Neural progenitor cell (in vitro differentiated cells): ENCODE measurements at regions not wholly inside any gene's neighbourhood (a gene's known extent, or its start where the extent isn't known, plus 50 kb on each side); places are given as distances from the start of the nearest gene placed in this dataset.

Source experiments
- DNase-seq: peaks from one replicate; pipeline ENCODE4 v3.0.0-alpha.2; 2016; ENCODE audit warnings: low spot score
- H2AFZ ChIP-seq: fragments of 200-600 bp; sonication (generic); replicated peaks from 2 replicates; pipeline ENCODE4 v1.6.1; 2016; ENCODE audit warnings: antibody characterized with exemption
- H3F3A ChIP-seq: fragments of 200-600 bp; sonication (generic); 2 replicates; pipeline ENCODE4 v1.6.1; 2016; ENCODE audit warnings: antibody characterized with exemption, low read depth
- H3K27ac ChIP-seq: fragments of 200-600 bp; sonication (generic); 2 replicates; pipeline ENCODE4 v1.5.1; 2016; ENCODE audit warnings: mild to moderate bottlenecking
- H3K27me3 ChIP-seq: fragments of 200-600 bp; sonication (generic); 2 replicates; pipeline ENCODE4 v1.6.1; 2016; ENCODE audit warnings: mild to moderate bottlenecking, moderate library complexity
- H3K36me3 ChIP-seq: fragments of 200-600 bp; sonication (generic); 2 replicates; pipeline ENCODE4 v1.5.1; 2016
- H3K4me1 ChIP-seq: fragments of 200-600 bp; sonication (generic); 2 replicates; pipeline ENCODE4 v1.6.1; 2016; ENCODE audit warnings: mixed run types
- H3K4me2 ChIP-seq: fragments of 200-600 bp; sonication (generic); 2 replicates; pipeline ENCODE4 v1.6.1; 2016
- H3K4me3 ChIP-seq: fragments of 200-600 bp; sonication (generic); 2 replicates; pipeline ENCODE4 v1.5.1; 2016
- H3K79me2 ChIP-seq: fragments of 200-600 bp; sonication (generic); 2 replicates; pipeline ENCODE4 v1.6.1; 2016; ENCODE audit warnings: low read depth
- H3K9ac ChIP-seq: fragments of 200-600 bp; sonication (generic); 2 replicates; pipeline ENCODE4 v1.6.1; 2016
- H3K9me3 ChIP-seq: fragments of 200-600 bp; sonication (generic); 2 replicates; pipeline ENCODE4 v1.5.1; 2016; ENCODE audit warnings: low read depth
- H4K20me1 ChIP-seq: fragments of 200-600 bp; sonication (generic); 2 replicates; pipeline ENCODE4 v1.6.1; 2016; ENCODE audit warnings: low read depth
- H3K27ac Mint-ChIP-seq: 3 replicates; pipeline ENCODE4 v1.8.0; 2021; ENCODE audit warnings: mixed read lengths
- H3K27me3 Mint-ChIP-seq: 2 replicates; pipeline ENCODE4 v1.8.0; 2022; ENCODE audit warnings: low read depth, mild to moderate bottlenecking, inconsistent platforms, moderate library complexity, mixed read lengths; ENCODE audit not compliant: insufficient read depth
- H3K36me3 Mint-ChIP-seq: 3 replicates; pipeline ENCODE4 v1.8.0; 2021; ENCODE audit warnings: mixed read lengths
- H3K4me1 Mint-ChIP-seq: 3 replicates; pipeline ENCODE4 v1.8.0; 2021; ENCODE audit warnings: mixed read lengths
- H3K4me3 Mint-ChIP-seq: 3 replicates; pipeline ENCODE4 v1.8.0; 2021; ENCODE audit warnings: mild to moderate bottlenecking, moderate library complexity, mixed read lengths
- H3K9me3 Mint-ChIP-seq: 3 replicates; pipeline ENCODE4 v1.8.0; 2020; ENCODE audit warnings: mixed read lengths
- CTCF ChIP-seq: fragments of 200-600 bp; sonication (generic); IDR thresholded peaks from 2 replicates; pipeline ENCODE4 v1.5.1; 2017; ENCODE audit warnings: antibody characterized with exemption, mild to moderate bottlenecking
- EZH2 ChIP-seq: fragments of 200-600 bp; sonication (generic); IDR thresholded peaks from 2 replicates; pipeline ENCODE4 v1.6.1; 2017; ENCODE audit warnings: antibody characterized with exemption, mild to moderate bottlenecking, moderate library complexity
- EZH2phosphoT487 ChIP-seq: fragments of 200-600 bp; sonication (generic); IDR thresholded peaks from 2 replicates; pipeline ENCODE4 v1.6.1; 2017; ENCODE audit warnings: antibody characterized with exemption

DNA sequence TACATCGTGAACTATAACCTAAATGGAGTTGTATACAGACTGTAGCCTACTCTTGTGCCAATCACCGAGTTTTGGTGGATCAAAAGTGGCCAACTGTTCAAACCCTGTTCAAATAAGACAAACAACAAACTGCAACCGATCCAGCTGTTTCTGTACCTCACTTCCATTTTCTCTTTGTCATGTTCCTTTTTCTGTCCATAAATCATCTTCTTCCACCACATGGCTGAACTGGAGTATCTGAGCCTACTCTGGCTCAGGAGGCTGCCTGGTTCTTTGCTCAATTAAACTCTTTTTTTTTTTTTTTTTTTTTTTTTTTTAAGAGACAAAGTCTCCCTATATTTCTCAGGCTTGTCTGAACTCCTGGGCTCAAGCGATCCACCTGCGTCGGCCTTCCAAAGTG lies 59.0 kb upstream of the NPVF start:
- no peaks in the 10 kb centered on the region for H3K27me3 ChIP-seq
- H3K9ac ChIP-seq: no peak overlapping the region
- no peaks in the 10 kb centered on the region for H3K9me3 ChIP-seq
- H3K4me3 ChIP-seq: no peak overlapping the region
- Mint-ChIP-seq H3K9me3 (no peaks in the 10 kb centered on the region), H3K27me3 (peaks cover 4% of the 10 kb centered on the region), H3K36me3 (no peaks in the 10 kb centered on the region), H3K4me1 (peaks cover 5% of the 10 kb centered on the region), H3K4me3 (no peak overlapping the region), H3K27ac (no peak overlapping the region)
- no peak overlapping the region for H3K27ac ChIP-seq
- no peaks in the 10 kb centered on the region for H3K36me3 ChIP-seq
- H3F3A ChIP-seq: no peaks in the 10 kb centered on the region
- H2AFZ ChIP-seq: no peak overlapping the region
- no peaks in the 10 kb centered on the region for H3K79me2 ChIP-seq
- no peaks in the 10 kb centered on the region for H3K4me1 ChIP-seq
- H3K4me2 ChIP-seq: no peak overlapping the region
- DNase-seq: no peak
- no peaks in the 10 kb centered on the region for H4K20me1 ChIP-seq
- TF ChIP-seq CTCF (no peak), EZH2 (no peak), EZH2phosphoT487 (no peak)

DNA sequence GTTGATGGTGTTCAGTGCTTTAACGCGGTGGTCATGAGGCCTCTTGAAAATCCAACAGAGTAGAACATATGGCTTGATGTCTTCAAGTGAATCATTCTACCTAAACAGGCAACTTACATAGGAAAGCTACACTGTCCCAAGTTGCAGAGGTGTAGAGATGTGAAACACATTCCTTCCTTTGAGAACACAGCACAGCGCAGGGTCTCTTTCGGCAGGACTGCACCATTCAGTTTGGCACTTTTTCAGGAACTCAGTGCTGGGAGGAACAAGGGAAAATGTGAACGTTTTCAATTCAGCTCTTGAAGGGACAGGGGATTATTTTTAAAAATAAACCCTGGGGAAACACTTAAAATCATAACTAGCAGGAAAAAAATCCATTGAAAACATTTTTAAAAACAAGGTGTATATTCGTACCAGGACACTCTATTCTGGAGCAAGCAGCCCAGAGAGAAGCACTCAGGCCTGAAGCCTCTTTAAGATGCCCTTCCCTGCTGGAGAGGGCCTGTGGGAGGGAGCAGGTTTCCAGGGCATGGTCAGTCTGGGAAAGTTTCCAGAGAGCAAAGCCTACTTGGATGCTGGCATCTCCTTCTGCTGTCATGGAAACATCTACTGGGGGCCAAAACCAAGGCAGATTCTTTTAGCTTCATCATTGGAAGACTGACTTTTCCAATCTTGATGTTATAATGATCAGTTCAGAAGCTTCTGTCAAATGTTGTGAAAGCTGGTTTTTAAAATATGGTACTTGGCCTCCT lies 60.4 kb upstream of the NPVF start:
- Histone ChIP-seq H4K20me1 (no peaks in the 10 kb centered on the region), H3K9me3 (no peaks in the 10 kb centered on the region), H3K4me2 (no peak overlapping the region), H3K9ac (no peak overlapping the region), H3F3A (no peaks in the 10 kb centered on the region), H3K4me1 (no peaks in the 10 kb centered on the region), H3K27me3 (no peaks in the 10 kb centered on the region), H3K36me3 (no peaks in the 10 kb centered on the region), H3K4me3 (no peak overlapping the region), H2AFZ (peak overlapping the region; percentile 72), H3K79me2 (no peaks in the 10 kb centered on the region), H3K27ac (no peak overlapping the region)
- no peak for TF ChIP-seq EZH2phosphoT487
- no peak for TF ChIP-seq EZH2
- no peak for TF ChIP-seq CTCF
- Mint-ChIP-seq H3K4me1 (peaks cover 5% of the 10 kb centered on the region), H3K4me3 (no peak overlapping the region), H3K36me3 (no peaks in the 10 kb centered on the region), H3K27me3 (peaks cover 4% of the 10 kb centered on the region), H3K27ac (no peak overlapping the region), H3K9me3 (no peaks in the 10 kb centered on the region)
- no peak for DNase-seq

GRCh38 chr7:25289518-25289917 lies 61.2 kb upstream of the NPVF start:
- Histone ChIP-seq H3K9me3 (no peaks in the 10 kb centered on the region), H3K27ac (no peak overlapping the region), H3K9ac (no peak overlapping the region), H4K20me1 (no peaks in the 10 kb centered on the region), H3K36me3 (no peaks in the 10 kb centered on the region), H3K27me3 (no peaks in the 10 kb centered on the region), H3K4me3 (no peak overlapping the region), H2AFZ (no peak overlapping the region), H3F3A (no peaks in the 10 kb centered on the region), H3K79me2 (no peaks in the 10 kb centered on the region), H3K4me1 (no peaks in the 10 kb centered on the region), H3K4me2 (no peak overlapping the region)
- Mint-ChIP-seq H3K36me3 (no peaks in the 10 kb centered on the region), H3K9me3 (no peaks in the 10 kb centered on the region), H3K27ac (no peak overlapping the region), H3K4me3 (no peak overlapping the region), H3K4me1 (peaks cover 5% of the 10 kb centered on the region), H3K27me3 (peaks cover 4% of the 10 kb centered on the region)
- no peak for DNase-seq
- TF ChIP-seq EZH2 (no peak), EZH2phosphoT487 (no peak), CTCF (no peak)
